ENCODE measurements at regions not wholly inside any gene's neighbourhood (a gene's known extent, or its start where the extent isn't known, plus 50 kb on each side); places are given as distances from the start of the nearest gene placed in this dataset.

DNA sequence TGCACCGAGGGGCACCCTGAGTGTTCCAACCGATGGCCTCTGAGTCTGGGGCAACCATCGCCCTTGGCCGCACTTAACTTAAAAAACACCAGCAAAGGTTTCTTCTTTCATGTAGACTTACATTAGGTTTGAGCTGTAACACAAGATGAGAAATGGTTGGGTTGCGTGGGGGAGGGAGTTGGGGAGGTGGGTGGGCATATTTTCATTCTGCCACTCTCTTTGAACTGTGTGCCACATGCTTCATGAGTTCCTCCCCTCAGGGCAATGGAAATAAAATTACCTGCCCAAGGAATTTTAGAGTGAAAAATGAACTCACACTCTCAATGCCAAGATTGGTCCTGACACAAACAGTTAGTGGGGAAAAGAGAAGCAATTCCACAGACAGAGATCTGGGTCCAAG is 430.1 kb upstream of the USP24 start:
- TF ChIP-seq YY1 (IDR thresholded peaks at IDR 0.05; ENCODE audit: insufficient read depth, insufficient read length), result no peak
- no peak for TF ChIP-seq ZNF274 (IDR thresholded peaks at IDR 0.05; ENCODE audit: low read depth, low read length)
- no peak for TF ChIP-seq SUZ12 (IDR thresholded peaks at IDR 0.05; ENCODE audit: extremely low read depth, insufficient read depth, insufficient read length)

All from NT2/D1 (cell line).